ENCODE measurements at regions not wholly inside any gene's neighbourhood (a gene's known extent, or its start where the extent isn't known, plus 50 kb on each side); places are given as distances from the start of the nearest gene placed in this dataset.

- Mint-ChIP-seq H3K4me1 (ENCODE audit: insufficient read depth, unreplicated experiment) (no peaks in the 10 kb centered on the region), H3K9me3 (ENCODE audit: unreplicated experiment) (peaks cover 34% of the 10 kb centered on the region), H3K27me3 (ENCODE audit: insufficient read depth, unreplicated experiment) (no peaks in the 10 kb centered on the region), H3K4me3 (ENCODE audit: unreplicated experiment) (no peak overlapping the region), H3K27ac (ENCODE audit: low read depth, unreplicated experiment) (no peak overlapping the region), H3K36me3 (ENCODE audit: insufficient read depth, unreplicated experiment) (no peaks in the 10 kb centered on the region)
- intact Hi-C loops (cut with micrococcal nuclease) = no loop called here
- DNase-seq (ENCODE audit: unreplicated experiment) = no peak
- CTCF ChIA-PET = interaction anchor here (0.6 to 1.2 kb wide), 2 partner anchors 13 to 18 kb away, joined by 3 read pairs; no protein-coding TSS in a partner anchor
- POLR2A ChIA-PET = no interaction called here
- BruUV-seq (replicated peaks) = no TSS peak
- no peak for TF ChIP-seq CTCF (IDR thresholded peaks at IDR 0.05; ENCODE audit: unreplicated experiment)
These were observed 245.2 kb upstream of the CCL2 start for GRCh38 chr17:34009912-34010311.

GRCh38 chr17:34010534-34010933 is 244.6 kb upstream of the CCL2 start:
- TF ChIP-seq CTCF (IDR thresholded peaks at IDR 0.05; ENCODE audit: unreplicated experiment) = no peak
- intact Hi-C loops (cut with micrococcal nuclease) = no loop called here
- H3K4me1 Mint-ChIP-seq (ENCODE audit: insufficient read depth, unreplicated experiment) = no peaks in the 10 kb centered on the region
- POLR2A ChIA-PET = no interaction called here
- no peak for DNase-seq (ENCODE audit: unreplicated experiment)
- H3K27ac Mint-ChIP-seq (ENCODE audit: low read depth, unreplicated experiment) = no peak overlapping the region
- H3K36me3 Mint-ChIP-seq (ENCODE audit: insufficient read depth, unreplicated experiment) = no peaks in the 10 kb centered on the region
- BruUV-seq (replicated peaks) = no TSS peak
- peaks cover 28% of the 10 kb centered on the region for H3K9me3 Mint-ChIP-seq (ENCODE audit: unreplicated experiment)
- CTCF ChIA-PET = no interaction called here
- H3K4me3 Mint-ChIP-seq (ENCODE audit: unreplicated experiment) = no peak overlapping the region
- H3K27me3 Mint-ChIP-seq (ENCODE audit: insufficient read depth, unreplicated experiment) = no peaks in the 10 kb centered on the region

GRCh38 chr17:34011599-34011998 is 243.5 kb upstream of the CCL2 start:
- POLR2A ChIA-PET = no interaction called here
- no peaks in the 10 kb centered on the region for H3K36me3 Mint-ChIP-seq (ENCODE audit: insufficient read depth, unreplicated experiment)
- no TSS peak for BruUV-seq (replicated peaks)
- H3K27ac Mint-ChIP-seq (ENCODE audit: low read depth, unreplicated experiment) = no peak overlapping the region
- H3K9me3 Mint-ChIP-seq (ENCODE audit: unreplicated experiment) = peaks cover 21% of the 10 kb centered on the region
- H3K27me3 Mint-ChIP-seq (ENCODE audit: insufficient read depth, unreplicated experiment) = no peaks in the 10 kb centered on the region
- H3K4me1 Mint-ChIP-seq (ENCODE audit: insufficient read depth, unreplicated experiment) = no peaks in the 10 kb centered on the region
- intact Hi-C loops (cut with micrococcal nuclease) = no loop called here
- no peak for DNase-seq (ENCODE audit: unreplicated experiment)
- no peak for TF ChIP-seq CTCF (IDR thresholded peaks at IDR 0.05; ENCODE audit: unreplicated experiment)
- no peak overlapping the region for H3K4me3 Mint-ChIP-seq (ENCODE audit: unreplicated experiment)
- CTCF ChIA-PET = no interaction called here

GRCh38 chr17:34012709-34013375 is 242.2 kb upstream of the CCL2 start:
- BruUV-seq (replicated peaks) = no TSS peak
- intact Hi-C loops (cut with micrococcal nuclease) = no loop called here
- CTCF ChIA-PET = interaction anchor here (0.5 to 0.7 kb wide), 2 partner anchors 240 to 341 kb away, joined by 3 read pairs; no protein-coding TSS in a partner anchor
- POLR2A ChIA-PET = no interaction called here
- no peak for TF ChIP-seq CTCF (IDR thresholded peaks at IDR 0.05; ENCODE audit: unreplicated experiment)
- Mint-ChIP-seq H3K27me3 (ENCODE audit: insufficient read depth, unreplicated experiment) (no peaks in the 10 kb centered on the region), H3K9me3 (ENCODE audit: unreplicated experiment) (peaks cover 21% of the 10 kb centered on the region), H3K4me3 (ENCODE audit: unreplicated experiment) (no peak overlapping the region), H3K27ac (ENCODE audit: low read depth, unreplicated experiment) (no peak overlapping the region), H3K36me3 (ENCODE audit: insufficient read depth, unreplicated experiment) (no peaks in the 10 kb centered on the region), H3K4me1 (ENCODE audit: insufficient read depth, unreplicated experiment) (no peaks in the 10 kb centered on the region)
- no peak for DNase-seq (ENCODE audit: unreplicated experiment)

Data from MCF 10A (cell line).